ENCODE measurements at regions not wholly inside any gene's neighbourhood (a gene's known extent, or its start where the extent isn't known, plus 50 kb on each side); places are given as distances from the start of the nearest gene placed in this dataset.

- Mint-ChIP-seq H3K9me3 (peaks cover 9 to 27% of the 10 kb centered on the region in 2 donors), H3K27me3 (no peaks in the 10 kb centered on the region), H3K4me1 (no peaks in the 10 kb centered on the region), H3K27ac (no peak overlapping the region), H3K4me3 (no peak overlapping the region)
- DNase-seq (no peak), ATAC-seq (no peak)
Measured at GRCh38 chr18:27749194-27749593, 427.7 kb downstream of the CDH2 start.

- H3K4me3 Mint-ChIP-seq = no peak overlapping the region
- DNase-seq = no peak
- peaks cover 4 to 29% of the 10 kb centered on the region in 2 donors for H3K9me3 Mint-ChIP-seq
- ATAC-seq = no peak
- H3K27me3 Mint-ChIP-seq = no peaks in the 10 kb centered on the region
- H3K27ac Mint-ChIP-seq = no peak overlapping the region
- no peaks in the 10 kb centered on the region for H3K4me1 Mint-ChIP-seq
Measured at GRCh38 chr18:27746241-27746640, 430.7 kb downstream of the CDH2 start.

- peaks cover 5 to 18% of the 10 kb centered on the region in 2 donors for H3K9me3 Mint-ChIP-seq
- no peak overlapping the region for H3K4me3 Mint-ChIP-seq
- DNase-seq (no peak), ATAC-seq (no peak)
- H3K4me1 Mint-ChIP-seq = no peaks in the 10 kb centered on the region
- H3K27me3 Mint-ChIP-seq = no peaks in the 10 kb centered on the region
- H3K27ac Mint-ChIP-seq = no peak overlapping the region
Measured at GRCh38 chr18:27735117-27735516, 441.8 kb downstream of the CDH2 start.

- no peak overlapping the region for H3K27ac Mint-ChIP-seq
- no peaks in the 10 kb centered on the region for H3K4me1 Mint-ChIP-seq
- ATAC-seq = no peak
- H3K27me3 Mint-ChIP-seq = no peaks in the 10 kb centered on the region
- DNase-seq = no peak
- no peak overlapping the region for H3K4me3 Mint-ChIP-seq
- peaks cover 15 to 29% of the 10 kb centered on the region in 2 donors for H3K9me3 Mint-ChIP-seq
Measured at GRCh38 chr18:27731211-27731610, 445.7 kb downstream of the CDH2 start.

GRCh38 chr18:27728659-27729058 lies 448.3 kb downstream of the CDH2 start:
- DNase-seq = no peak
- no peaks in the 10 kb centered on the region for H3K27me3 Mint-ChIP-seq
- no peak overlapping the region for H3K27ac Mint-ChIP-seq
- ATAC-seq = no peak
- peaks cover 15 to 29% of the 10 kb centered on the region in 2 donors for H3K9me3 Mint-ChIP-seq
- H3K4me3 Mint-ChIP-seq = no peak overlapping the region
- H3K4me1 Mint-ChIP-seq = no peaks in the 10 kb centered on the region

GRCh38 chr18:27724362-27724761 lies 452.6 kb downstream of the CDH2 start:
- Mint-ChIP-seq H3K27me3 (no peaks in the 10 kb centered on the region), H3K27ac (no peak overlapping the region), H3K4me1 (no peaks in the 10 kb centered on the region), H3K9me3 (peaks cover 6 to 10% of the 10 kb centered on the region in 2 donors), H3K4me3 (no peak overlapping the region)
- ATAC-seq (no peak), DNase-seq (no peak)

GRCh38 chr18:27723168-27723567 lies 453.8 kb downstream of the CDH2 start:
- H3K27ac Mint-ChIP-seq = no peak overlapping the region
- no peak for ATAC-seq

GRCh38 chr18:27719680-27720079 lies 457.2 kb downstream of the CDH2 start:
- H3K4me1 Mint-ChIP-seq = no peaks in the 10 kb centered on the region
- peaks cover 3 to 11% of the 10 kb centered on the region in 2 donors for H3K9me3 Mint-ChIP-seq
- DNase-seq = no peak
- H3K27ac Mint-ChIP-seq = no peak overlapping the region
- no peak for ATAC-seq
- H3K27me3 Mint-ChIP-seq = no peaks in the 10 kb centered on the region
- H3K4me3 Mint-ChIP-seq = no peak overlapping the region

More at GRCh38 chr18:27723168-27723567, 453.8 kb downstream of the CDH2 start:
- Mint-ChIP-seq H3K27me3 (no peaks in the 10 kb centered on the region), H3K4me3 (no peak overlapping the region), H3K9me3 (peaks cover 5 to 7% of the 10 kb centered on the region in 2 donors), H3K4me1 (no peaks in the 10 kb centered on the region)
- no peak for DNase-seq

GRCh38 chr18:27717816-27718215 lies 459.1 kb downstream of the CDH2 start:
- Mint-ChIP-seq H3K27ac (no peak overlapping the region), H3K9me3 (peaks cover 3 to 18% of the 10 kb centered on the region in 2 donors), H3K4me3 (no peak overlapping the region), H3K4me1 (no peaks in the 10 kb centered on the region), H3K27me3 (no peaks in the 10 kb centered on the region)
- DNase-seq (no peak), ATAC-seq (no peak)

GRCh38 chr18:27717250-27717649 lies 459.7 kb downstream of the CDH2 start:
- no peak overlapping the region for H3K4me3 Mint-ChIP-seq
- peaks cover 5 to 18% of the 10 kb centered on the region in 2 donors for H3K9me3 Mint-ChIP-seq
- H3K27me3 Mint-ChIP-seq = no peaks in the 10 kb centered on the region
- no peak overlapping the region for H3K27ac Mint-ChIP-seq
- no peaks in the 10 kb centered on the region for H3K4me1 Mint-ChIP-seq
- ATAC-seq (no peak), DNase-seq (no peak)

GRCh38 chr18:27715751-27716150 lies 461.2 kb downstream of the CDH2 start:
- peak overlapping the region in 1 of 2 donors; percentile 88 for H3K27ac Mint-ChIP-seq
- H3K27me3 Mint-ChIP-seq = no peaks in the 10 kb centered on the region
- ATAC-seq = no peak
- H3K9me3 Mint-ChIP-seq = peaks cover 7 to 18% of the 10 kb centered on the region in 2 donors
- no peaks in the 10 kb centered on the region for H3K4me1 Mint-ChIP-seq
- DNase-seq = no peak
- no peak overlapping the region for H3K4me3 Mint-ChIP-seq

GRCh38 chr18:27713738-27714095 lies 463.2 kb downstream of the CDH2 start:
- Mint-ChIP-seq H3K4me3 (no peak overlapping the region), H3K4me1 (no peaks in the 10 kb centered on the region)

GRCh38 chr18:27713037-27713737 lies 463.7 kb downstream of the CDH2 start:
- Mint-ChIP-seq H3K27ac (no peak overlapping the region), H3K9me3 (peaks cover 7 to 18% of the 10 kb centered on the region in 2 donors), H3K4me1 (no peaks in the 10 kb centered on the region), H3K27me3 (no peaks in the 10 kb centered on the region), H3K4me3 (no peak overlapping the region)
- ATAC-seq (no peak), DNase-seq (no peak)

More at GRCh38 chr18:27713738-27714095, 463.2 kb downstream of the CDH2 start:
- H3K27ac Mint-ChIP-seq = no peak overlapping the region
- H3K9me3 Mint-ChIP-seq = peaks cover 7 to 18% of the 10 kb centered on the region in 2 donors
- ATAC-seq = no peak
- no peak for DNase-seq
- H3K27me3 Mint-ChIP-seq = no peaks in the 10 kb centered on the region

GRCh38 chr18:27712066-27712465 lies 464.9 kb downstream of the CDH2 start:
- no peaks in the 10 kb centered on the region for H3K27me3 Mint-ChIP-seq
- H3K4me3 Mint-ChIP-seq = no peak overlapping the region
- no peak for ATAC-seq
- H3K4me1 Mint-ChIP-seq = no peaks in the 10 kb centered on the region
- peaks cover 13 to 25% of the 10 kb centered on the region in 2 donors for H3K9me3 Mint-ChIP-seq
- H3K27ac Mint-ChIP-seq = no peak overlapping the region
- DNase-seq = no peak

- no peaks in the 10 kb centered on the region for H3K4me1 Mint-ChIP-seq
- no peak overlapping the region for H3K27ac Mint-ChIP-seq
- no peaks in the 10 kb centered on the region for H3K27me3 Mint-ChIP-seq
- no peak overlapping the region for H3K4me3 Mint-ChIP-seq
- H3K9me3 Mint-ChIP-seq = peaks cover 13 to 22% of the 10 kb centered on the region in 2 donors
- DNase-seq = no peak
- no peak for ATAC-seq
Measured at GRCh38 chr18:27711382-27711781, 465.5 kb downstream of the CDH2 start.

- no peaks in the 10 kb centered on the region for H3K4me1 Mint-ChIP-seq
- H3K4me3 Mint-ChIP-seq = no peak overlapping the region
- H3K27me3 Mint-ChIP-seq = no peaks in the 10 kb centered on the region
- peaks cover 10 to 16% of the 10 kb centered on the region in 2 donors for H3K9me3 Mint-ChIP-seq
- DNase-seq (no peak), ATAC-seq (no peak)
- no peak overlapping the region for H3K27ac Mint-ChIP-seq
Measured at GRCh38 chr18:27709344-27709743, 467.6 kb downstream of the CDH2 start.

GRCh38 chr18:27707201-27707600 lies 469.7 kb downstream of the CDH2 start:
- DNase-seq (no peak), ATAC-seq (no peak)
- H3K27ac Mint-ChIP-seq = no peak overlapping the region
- no peaks in the 10 kb centered on the region for H3K4me1 Mint-ChIP-seq
- no peak overlapping the region for H3K4me3 Mint-ChIP-seq
- H3K9me3 Mint-ChIP-seq = peaks cover 16 to 25% of the 10 kb centered on the region in 2 donors
- no peaks in the 10 kb centered on the region for H3K27me3 Mint-ChIP-seq
